ENCODE measurements at regions not wholly inside any gene's neighbourhood (a gene's known extent, or its start where the extent isn't known, plus 50 kb on each side); places are given as distances from the start of the nearest gene placed in this dataset.
A peak's percentile ranks its signal among the peaks of the same experiment; 100 is the strongest.

DNA sequence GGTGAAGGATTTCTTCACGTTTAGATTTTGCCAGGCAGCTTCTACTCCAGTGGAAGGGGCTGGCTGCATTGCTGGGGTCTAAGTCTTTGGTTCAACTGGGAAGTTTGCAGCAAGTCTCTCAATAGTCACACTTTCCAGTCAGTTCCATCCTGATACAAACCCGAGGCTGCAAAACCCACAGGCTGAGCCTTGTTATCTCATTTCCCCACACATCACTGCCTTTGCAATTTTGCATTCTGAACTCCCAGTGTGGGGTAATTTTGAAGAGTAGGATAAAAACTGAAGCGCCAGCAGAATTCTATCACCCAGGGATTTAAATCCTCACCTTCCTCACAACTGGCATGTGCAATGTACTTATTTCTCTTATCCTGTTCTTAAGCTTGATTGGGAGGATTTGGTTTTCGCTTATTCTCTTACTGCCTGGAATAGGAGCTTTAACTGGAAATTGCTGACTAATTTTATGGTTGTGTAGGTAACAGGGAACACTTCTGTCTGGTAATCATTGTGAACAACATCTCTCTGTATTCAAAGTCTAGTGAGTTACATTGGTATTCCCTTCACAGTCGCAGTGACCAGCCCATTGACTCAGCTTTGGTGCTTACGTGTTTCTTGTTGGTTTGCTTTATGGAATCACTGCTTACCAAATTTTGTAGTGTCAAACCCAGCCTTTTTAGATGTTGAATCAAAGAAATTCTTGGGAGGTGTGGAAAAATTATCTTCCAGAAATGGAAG, 142.0 kb upstream of the TOPAZ1 start:
- no peak for DNase-seq

DNA sequence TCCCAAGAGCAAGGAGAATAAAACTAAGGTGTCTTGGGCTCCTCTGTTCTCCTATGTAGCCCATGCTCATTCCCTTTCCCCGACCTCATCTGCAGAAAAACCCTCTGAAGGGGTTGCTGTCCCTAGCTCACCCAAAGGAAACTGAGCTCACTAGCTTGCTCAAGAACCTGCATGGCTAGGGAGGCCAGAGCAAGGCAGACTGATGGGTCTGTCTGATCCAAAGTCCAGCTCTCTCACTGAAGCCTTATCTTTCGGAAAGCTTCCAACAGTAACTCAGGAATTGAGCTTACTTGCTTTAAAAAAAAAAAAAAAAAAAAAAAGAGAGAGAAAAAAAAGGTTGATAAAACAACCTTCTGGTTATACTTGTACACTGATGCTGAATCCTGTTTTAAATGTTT, 141.4 kb upstream of the TOPAZ1 start:
- DNase-seq = no peak

DNA sequence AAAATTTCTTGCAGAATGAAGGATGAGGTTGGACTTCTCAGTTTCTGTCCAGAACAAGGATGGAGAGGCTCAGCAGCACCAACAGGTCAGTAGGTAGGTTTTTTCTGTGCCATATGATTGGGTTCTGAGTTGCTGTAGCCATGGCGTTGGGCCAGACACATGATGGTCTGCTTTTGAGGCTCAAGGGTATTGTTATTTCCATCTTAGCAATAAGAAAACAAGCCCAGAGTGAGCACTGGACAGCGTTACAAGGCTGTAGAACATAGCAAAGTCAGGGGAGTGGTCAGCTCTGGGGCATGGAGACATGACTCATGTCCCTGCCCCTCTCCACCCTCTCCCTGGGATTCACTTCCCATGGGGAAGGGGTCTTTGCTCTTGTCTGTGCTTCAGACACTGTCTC, 137.6 kb upstream of the TOPAZ1 start:
- no peak for DNase-seq

DNA sequence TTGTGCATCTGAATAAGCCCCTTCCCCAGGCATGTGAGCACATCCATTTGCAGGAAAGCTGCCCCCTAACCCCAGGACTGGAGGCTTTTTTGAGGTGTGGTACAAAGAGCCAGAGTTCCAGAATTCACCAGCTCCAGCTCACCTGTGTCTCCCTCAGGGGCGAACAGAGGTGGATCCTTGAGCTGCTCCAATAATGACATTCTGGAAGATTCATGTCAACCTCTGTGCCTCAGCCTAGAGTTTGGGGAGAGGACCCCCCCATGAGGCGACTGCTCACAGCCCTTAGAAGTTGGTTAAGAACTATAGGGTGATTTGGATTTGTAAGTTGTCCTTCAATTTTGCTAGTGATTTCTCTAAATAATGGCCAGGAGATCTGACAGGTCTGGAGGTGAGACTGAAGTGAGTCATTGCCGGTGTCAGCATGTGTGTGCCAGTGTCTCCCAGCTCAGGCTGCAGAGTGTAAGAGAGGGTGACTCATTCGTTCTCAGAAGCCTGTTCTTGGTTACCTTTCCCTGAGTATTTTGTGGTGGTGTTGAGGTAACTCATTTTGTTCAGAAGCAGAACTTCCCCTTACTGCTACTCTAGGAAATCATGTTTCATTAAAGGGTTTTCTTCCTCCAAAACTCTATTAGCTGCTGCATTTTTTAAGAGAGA, 136.9 kb upstream of the TOPAZ1 start:
- no peak for DNase-seq

DNA sequence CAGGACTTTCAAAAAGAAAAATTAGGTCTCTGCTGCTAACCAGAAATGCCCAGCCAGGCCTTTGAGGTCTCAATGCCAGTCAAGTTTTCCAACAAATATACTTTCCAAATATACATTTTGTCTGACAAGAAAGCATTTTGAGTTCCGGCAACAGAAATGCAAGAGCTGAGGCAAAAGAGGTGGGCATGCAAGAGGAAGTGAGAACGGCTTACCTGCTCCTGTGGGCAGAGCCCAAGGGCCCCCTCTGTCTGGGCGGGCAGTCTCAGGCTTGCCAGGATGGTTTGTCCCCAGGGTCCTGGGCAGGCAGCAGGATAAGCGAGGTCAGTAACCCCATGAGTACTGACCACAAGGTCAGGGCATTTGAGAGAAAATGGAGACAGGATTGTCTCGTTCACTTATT, 136.1 kb upstream of the TOPAZ1 start:
- DNase-seq = no peak

DNA sequence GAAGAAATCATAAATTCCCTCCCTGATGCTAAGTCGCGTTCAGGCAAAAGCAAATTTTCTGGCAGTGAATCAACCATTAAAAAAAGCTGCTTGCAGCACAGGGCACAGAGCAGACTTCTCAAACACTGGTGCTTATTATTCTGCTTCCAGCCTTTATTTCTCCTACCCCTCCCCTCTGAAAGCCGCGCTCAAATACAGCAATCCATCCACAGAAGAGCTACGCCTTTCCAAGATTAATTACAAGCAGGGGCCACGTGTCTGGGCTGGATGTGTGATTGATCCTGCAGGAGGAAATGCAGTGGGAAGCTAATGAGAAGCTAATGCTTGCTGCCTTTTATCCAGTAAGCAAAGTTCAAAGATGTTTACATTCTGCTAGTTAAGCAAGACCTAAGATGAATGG, 134.9 kb upstream of the TOPAZ1 start:
- no peak for DNase-seq

DNA sequence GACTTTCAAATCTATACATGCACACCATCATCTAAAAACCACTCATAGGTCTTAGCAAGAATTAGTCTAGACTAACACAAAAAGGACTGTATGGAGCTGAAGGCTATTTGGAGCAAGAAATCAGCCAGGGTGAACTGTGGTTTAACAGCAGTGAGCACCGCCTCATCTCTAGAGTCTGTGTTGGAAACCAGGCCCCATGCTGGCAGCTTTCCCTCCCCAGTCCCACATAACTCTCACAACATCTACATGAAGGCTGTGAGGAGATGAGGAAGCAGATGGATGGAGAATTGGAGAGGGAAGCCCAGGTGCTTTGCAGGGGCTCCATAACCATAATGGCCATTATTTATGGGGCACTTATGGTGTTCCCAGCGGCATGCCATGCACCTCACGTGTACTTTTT, 133.2 kb upstream of the TOPAZ1 start:
- DNase-seq = no peak

DNA sequence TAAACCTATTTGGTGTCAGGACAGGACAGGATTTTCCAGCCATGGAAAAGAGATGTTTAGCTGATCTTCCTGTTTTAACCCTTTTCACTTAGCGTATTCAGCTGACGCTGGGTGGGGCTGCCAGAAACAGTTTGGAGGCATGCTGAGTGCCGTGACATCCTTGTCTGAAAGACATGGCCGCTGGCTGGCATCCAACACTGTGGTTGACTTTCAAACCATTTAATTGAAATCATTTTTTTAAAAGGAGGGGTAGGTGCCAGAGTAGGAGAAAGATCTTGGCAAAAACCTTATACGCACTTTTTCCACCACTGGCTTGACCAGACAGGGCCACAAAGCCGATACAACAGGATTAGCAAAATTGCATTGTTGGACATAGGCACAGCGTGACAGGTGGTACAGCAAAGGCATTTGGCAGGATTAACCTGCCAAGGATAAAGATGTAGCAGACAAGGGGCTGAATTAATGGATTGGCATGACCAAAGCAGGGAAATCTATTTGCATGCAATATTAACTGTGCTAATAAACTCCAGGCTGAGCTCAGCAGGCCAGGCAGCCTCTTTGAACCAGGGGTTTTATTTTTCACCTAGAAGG, 131.8 kb upstream of the TOPAZ1 start:
- no peak for DNase-seq

DNA sequence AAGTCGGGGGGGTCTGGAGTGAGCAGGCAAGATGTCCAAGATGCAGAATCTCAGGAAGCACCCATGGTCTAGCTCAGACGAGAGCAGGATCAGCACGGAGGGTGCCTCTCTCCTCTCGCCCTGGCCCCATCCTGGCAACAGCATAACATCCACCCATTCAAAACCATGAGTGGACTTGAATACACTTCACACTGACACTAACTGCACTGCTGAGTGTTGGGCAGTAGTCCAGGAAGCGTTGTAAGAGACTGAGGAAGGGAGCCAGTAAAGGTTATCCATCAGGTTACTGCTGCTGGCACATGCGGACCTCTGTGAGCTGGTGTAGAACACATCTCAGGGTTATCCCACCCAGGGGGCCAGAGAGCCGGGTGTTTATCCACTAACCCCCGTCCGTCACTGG, 131.0 kb upstream of the TOPAZ1 start:
- DNase-seq = no peak

DNA sequence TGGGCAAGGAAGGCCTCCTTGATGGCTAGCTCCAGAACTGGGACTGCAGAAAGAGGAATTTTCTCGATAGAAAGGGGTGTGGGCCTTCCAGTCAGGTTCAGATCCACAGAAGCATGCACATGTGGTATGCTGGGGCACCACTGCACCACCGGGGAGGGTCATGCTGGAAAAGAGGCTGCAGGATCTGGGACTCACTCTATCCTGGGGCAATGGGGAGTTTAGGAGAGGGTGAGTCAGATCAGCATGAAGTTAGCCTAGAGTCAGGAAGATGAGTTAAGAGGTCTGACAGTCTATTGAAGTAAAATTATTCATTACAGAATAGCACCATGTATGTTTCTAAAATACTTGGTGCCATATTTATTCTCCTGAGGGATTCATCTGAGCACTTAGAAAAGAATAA, 130.2 kb upstream of the TOPAZ1 start:
- no peak for DNase-seq

DNA sequence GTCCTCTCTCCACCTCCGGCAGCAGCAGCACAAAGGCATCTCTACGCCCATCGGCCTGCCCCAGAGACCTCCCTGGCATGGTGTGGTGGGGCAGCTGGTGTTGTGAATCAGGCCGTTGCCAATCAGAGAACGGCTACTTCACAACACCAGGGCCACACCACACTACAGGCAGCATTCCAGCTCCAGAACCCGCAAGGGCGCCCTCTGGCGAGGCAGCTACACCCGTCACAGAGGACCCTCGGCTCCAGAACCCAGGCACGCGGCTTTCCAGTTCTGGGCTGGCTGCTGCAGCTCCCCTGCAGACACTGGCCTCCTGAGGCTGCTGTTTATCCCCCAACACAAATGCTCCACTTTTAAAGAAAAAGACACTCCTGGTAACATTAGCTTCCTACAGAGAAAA, 127.5 kb upstream of the TOPAZ1 start:
- peak; percentile 2 for DNase-seq

DNA sequence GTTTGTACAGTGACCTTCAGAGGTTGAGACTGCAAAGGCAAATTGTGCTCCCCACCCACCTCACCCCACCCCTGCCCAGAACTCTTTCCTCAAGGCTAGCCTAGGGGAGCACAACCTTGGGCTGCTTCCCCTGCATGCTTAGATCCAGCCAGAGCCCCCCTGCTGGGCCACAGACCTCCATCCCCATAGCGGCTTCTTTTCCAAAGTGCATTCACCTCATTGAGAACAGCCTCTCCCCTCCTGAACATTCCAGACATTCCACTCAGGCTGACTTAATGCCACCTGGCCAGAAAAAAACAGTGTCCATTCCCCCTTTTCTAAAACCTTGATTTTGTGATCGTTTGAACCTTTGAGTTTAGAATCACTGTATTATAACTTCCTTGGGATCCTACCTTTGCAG, 124.4 kb upstream of the TOPAZ1 start:
- no peak for DNase-seq

DNA sequence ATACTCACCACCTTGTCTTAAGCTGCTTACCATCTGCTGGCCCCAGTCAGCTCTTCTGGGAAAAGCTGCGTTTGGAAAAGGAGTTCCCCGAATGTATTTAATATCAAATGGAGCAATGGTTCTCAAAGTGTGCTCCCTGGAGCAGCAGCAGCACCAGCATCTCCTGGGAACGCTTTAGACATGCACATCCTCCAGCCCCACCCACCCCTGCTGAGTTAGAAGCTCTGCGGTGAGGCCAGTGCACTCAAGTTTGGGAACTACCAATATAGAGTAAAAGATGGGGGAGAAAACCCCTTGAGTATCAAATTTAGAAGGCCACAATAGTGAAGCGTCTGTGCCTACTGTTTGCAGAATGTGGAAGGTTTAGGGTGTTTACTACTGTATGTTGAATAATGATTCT, 124.0 kb upstream of the TOPAZ1 start:
- no peak for DNase-seq

DNA sequence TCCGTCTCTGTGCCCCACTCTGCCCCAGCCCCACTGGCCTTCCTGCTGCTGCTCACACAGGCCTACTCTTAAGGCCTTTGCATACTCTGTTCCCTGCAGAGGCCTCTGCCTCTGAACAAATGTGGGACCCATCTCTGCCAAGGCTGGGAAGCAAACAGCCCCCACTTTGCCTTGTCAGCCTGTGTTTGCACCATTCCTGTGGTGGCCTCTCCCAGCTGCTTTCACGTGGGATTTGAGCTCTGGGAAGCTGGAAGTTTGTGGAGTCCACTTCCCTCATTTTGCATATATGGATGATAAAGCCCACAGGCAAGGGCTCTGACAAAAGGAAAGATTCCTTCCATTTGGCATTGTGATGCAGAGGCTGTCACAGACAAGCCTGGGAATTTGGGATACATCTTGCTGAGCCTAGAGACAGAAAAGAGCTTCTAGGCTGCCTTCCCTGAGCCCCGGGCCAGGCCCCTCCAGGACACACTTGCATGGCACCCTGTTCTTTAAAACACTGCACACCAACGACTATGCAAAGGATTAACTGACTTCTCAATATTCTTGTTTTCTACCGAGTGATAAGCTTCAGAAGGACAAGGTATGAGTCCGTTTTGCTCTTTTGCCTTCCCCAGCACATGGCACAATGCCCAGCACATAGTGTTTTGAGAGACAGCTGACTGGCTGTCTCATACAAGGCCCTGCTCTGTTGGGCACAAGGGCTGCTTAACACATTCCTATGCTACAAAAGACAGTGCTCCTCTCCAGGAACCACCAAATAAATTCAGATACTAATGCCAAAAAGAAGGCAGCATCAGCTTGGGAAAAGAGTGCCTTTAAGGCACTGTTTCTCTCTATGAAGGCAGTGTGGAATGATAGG, 120.7 kb upstream of the TOPAZ1 start:
- DNase-seq = no peak

DNA sequence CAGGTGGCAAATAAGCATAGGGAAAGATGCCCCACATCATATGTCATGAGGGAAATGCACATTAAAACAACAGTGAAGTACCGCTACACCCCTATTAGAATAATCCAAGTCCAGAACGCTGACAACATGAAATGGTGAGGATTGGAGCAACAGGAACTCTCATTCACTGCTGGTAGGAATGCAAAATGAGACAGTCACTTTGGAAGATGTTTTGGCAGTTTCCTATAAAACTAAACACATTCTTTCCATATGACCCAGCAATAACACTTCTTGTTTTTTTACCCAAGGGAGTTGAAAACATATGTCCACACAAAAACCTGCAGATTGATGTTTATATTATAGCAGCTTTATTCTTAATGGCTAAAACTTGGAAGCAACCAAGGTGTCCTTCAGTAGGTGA, 116.4 kb upstream of the TOPAZ1 start:
- no peak for DNase-seq

DNA sequence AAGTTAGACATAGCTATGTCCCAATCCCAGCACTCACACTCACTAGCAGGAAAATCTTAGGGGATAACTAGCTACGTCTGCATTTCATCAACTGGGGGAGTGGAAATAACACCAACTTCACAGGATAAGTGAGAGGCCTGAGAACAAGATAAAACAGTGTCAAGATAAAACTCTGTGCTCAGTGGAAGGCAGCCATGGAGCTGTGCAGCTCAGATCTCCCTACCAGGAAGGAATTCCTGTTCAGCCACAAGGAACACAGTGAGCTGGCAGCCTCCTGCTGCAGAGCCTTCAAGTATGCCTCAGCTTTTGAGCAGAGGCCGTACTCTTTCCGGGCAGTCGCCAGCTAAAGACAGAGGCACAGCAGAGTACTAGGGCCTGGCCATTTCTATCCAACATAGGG, 115.8 kb upstream of the TOPAZ1 start:
- DNase-seq = no peak

DNA sequence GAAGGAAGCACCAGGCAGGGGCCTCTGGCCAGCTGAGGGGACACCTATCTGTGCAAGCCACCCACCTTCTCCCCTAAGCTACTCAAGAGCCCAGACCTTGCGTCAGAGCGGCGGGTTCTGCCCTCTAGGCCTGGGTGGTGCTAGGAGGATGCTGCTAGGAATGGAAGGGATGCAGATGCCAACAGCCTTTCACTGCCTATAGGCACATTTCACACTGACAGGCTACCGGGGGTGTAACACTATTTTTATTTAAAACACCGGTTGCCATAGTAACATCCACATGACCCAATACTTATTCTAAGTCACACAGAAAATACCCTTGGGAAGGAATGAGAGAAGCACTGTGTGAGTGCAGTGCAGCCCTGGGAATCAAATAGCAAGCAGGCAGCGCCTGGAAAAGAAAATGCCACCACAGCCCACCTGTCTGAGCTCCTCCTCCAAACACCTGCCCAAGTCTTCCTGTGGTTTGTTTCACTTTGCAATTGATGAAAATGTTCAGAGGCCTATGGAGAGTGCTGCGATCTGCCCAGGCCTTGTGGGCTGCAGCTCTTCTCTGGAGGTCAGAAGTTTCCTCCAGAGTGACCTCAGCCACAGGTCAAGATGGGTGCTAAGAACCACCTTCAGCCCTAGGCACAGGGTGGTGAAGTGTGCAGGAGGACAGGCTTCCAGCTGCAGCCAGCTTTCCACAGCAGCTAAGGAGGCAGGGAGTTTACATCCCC, 113.5 kb upstream of the TOPAZ1 start:
- DNase-seq = no peak

DNA sequence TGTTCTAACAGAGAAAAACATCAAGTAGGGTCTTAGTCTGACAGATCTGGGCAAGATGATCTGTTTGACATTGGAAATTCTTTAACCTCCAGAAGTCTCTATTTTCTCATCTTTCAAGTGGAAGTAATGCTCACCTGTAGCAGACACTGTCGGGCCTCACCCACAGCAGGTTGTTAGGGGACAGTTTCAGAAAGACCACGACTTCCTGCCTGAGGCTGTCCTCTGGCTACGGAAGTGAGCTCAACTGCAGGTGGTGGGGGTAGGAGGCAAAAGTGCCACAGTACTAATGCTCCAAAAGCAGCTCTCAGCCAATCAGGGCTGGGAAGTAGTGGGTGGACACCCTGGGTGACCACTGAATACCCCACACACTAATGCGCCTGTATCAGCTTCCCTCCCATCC, 111.4 kb upstream of the TOPAZ1 start:
- no peak for DNase-seq

DNA sequence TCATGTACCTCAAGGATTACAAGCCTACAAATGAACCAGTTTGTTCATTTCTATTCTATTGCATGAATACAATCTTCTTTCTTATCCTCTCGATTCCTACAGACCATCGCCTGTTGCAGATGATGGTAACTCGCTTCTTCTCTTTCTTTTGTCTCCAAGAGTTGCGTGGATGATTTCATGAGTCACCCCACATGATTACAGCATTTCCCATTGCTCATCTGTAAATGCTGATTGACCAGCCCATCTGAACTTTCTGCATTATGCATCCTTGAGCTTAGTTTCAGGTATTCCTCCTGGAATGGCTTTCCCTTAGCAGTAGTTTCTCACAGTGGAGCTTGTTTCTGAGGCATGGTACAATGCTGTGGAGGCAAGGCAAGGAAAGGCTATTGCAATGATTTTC, 109.6 kb upstream of the TOPAZ1 start:
- no peak for DNase-seq

DNA sequence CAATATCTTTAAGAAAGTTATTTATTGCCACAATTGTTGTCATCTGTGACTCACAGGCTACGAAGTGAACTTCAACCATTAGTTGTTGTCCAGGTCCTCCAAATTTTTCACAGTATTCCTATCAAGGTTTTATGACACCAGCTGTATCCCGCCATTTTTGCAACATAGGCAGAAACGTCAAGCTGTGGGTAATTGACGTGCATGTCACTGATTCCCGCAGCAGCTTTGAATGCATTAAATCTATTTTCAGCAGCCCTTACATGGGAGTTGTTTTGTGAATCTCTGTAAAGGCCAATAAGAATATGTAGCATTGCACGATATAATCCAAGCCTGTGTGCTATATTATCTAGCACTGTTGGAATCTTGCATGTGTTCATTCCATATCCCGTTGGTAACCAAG, 109.1 kb upstream of the TOPAZ1 start:
- DNase-seq = no peak

DNA sequence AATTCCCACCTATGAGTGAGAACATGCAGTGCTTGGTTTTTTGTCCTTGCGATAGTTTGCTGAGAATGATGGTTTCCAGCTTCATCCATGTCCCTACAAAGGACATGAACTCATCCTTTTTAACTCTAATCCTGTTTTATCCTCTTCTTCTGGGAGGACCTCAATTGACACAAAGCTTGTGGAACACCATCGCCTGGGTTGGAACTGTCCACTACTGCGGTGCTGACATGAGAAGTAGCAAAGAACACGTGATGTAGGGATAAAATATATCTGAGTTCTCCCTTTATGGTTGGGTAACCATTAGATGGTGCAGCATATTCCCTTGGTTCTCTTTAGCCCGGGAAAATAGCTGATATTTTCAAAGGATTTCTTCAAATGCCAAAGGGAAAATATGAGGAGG, 105.3 kb upstream of the TOPAZ1 start:
- no peak for DNase-seq

DNA sequence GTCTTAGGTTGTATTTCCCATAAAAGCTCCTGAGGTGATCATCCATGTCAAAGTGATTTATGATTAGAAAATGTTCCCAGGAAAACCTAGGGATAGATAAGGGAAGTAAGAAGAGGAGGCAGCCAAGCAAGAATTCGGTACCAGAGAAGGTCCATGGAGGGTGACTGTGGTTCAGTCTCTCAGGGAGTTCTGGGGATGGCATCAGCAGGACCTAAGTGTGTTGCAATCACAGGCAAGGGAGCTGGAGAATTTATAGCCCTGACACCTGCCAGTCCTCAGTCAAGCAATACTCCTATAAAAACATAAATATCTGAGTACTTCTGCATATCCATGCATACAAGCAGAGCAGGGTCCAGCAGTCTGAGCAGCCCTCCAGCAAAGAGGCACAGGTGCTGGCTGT, 95.6 kb upstream of the TOPAZ1 start:
- DNase-seq = no peak

DNA sequence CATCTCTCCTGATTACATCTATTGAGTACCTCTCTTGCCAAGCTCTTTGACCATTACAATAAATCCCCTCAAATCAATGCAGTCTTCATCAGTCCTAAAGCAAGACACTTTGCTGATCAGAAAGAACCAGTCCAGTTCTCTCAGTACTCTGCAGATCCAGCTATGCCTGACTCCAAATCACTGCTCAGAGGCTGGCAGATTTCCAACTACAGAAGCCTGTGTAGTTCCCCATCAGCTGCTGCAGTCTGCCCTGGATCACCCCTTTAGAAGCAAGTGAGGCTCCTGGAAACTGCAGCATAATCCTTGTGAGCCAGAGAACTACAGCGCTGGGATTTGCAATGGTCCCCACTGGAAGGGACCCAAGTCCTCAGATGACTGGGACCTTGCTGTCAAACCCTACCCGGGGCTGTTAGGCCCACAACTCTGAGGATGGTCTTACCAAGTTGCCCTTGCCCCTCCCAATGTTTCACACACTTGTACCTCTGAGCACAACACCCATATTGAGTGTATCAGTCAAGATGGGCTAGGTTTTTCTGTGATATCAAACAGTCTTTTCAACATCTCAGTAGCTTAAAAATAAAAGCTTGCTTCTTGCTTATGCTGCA, 81.9 kb upstream of the TOPAZ1 start:
- no peak for DNase-seq

Measured in MV-4-11 (cell line).